CD14-positive monocyte (primary cell): ENCODE measurements at regions not wholly inside any gene's neighbourhood (a gene's known extent, or its start where the extent isn't known, plus 50 kb on each side); places are given as distances from the start of the nearest gene placed in this dataset.
"Not testable (repeated sequence)": the region's sequence is repeated elsewhere in the genome, so short reads cannot be mapped to it uniquely, and the experiment has no call there.

Experiments
- DNase-seq, 3 donors: peaks; one replicate each; pipeline ENCODE4 v3.0.0-alpha.2; 2011 to 2022
- H2AFZ ChIP-seq: 2 replicates; pipeline ENCODE4 v1.6.0; 2012; ENCODE audit warnings: mild to moderate bottlenecking, low read depth, low read length, inconsistent platforms; ENCODE audit not compliant: insufficient read depth, poor library complexity, severe bottlenecking
- H3K27ac ChIP-seq, 2 donors: 1 replicate in 1 of 2; 2 replicates in 1 of 2; pipeline ENCODE4 v1.5.1; 2012 to 2013; ENCODE audit warnings: low read length in 2 of 2, control low read depth in 1 of 2, inconsistent platforms in 1 of 2, low read depth in 1 of 2, mild to moderate bottlenecking in 1 of 2
- H3K27me3 ChIP-seq, 2 donors: one replicate each; pipeline versions ENCODE4 v1.6.0 to v1.6.1; 2011 to 2013; ENCODE audit warnings: low read length in 2 of 2; ENCODE audit not compliant: control insufficient read depth in 2 of 2, insufficient read depth in 2 of 2
- H3K36me3 ChIP-seq, 2 donors: replicated peaks in 1 of 2; 1 replicate in 1 of 2; 2 replicates in 1 of 2; pipeline versions ENCODE4 v1.5.1 to v1.6.1; 2012 to 2013; ENCODE audit warnings: low read length in 2 of 2, control low read depth in 1 of 2, inconsistent platforms in 1 of 2, mild to moderate bottlenecking in 1 of 2; ENCODE audit not compliant: insufficient read depth in 2 of 2, control insufficient read depth in 1 of 2
- H3K4me1 ChIP-seq, 2 donors: 1 replicate in 1 of 2; 2 replicates in 1 of 2; pipeline versions ENCODE4 v1.5.1 to v1.6.1; 2012 to 2013; ENCODE audit warnings: low read length in 2 of 2, control low read depth in 1 of 2, inconsistent platforms in 1 of 2, mild to moderate bottlenecking in 1 of 2, moderate library complexity in 1 of 2; ENCODE audit not compliant: insufficient read depth in 2 of 2, control insufficient read depth in 1 of 2
- H3K4me2 ChIP-seq: replicated peaks from 2 replicates; pipeline ENCODE3; 2012; ENCODE audit warnings: low read length, moderate library complexity, mild to moderate bottlenecking; ENCODE audit not compliant: poor library complexity, severe bottlenecking; ENCODE audit errors: extremely low read depth
- H3K4me3 ChIP-seq, 3 experiments: fragments of 200-600 bp in 1 of 3; sonication (generic) in 1 of 3; replicated peaks in 1 of 3; 1 replicate in 2 of 3; 2 replicates in 1 of 3; pipeline ENCODE4 v1.5.1; 2011 to 2013; ENCODE audit warnings: low read length in 3 of 3, mild to moderate bottlenecking in 3 of 3, control low read depth in 2 of 3, low read depth in 2 of 3, inconsistent platforms in 1 of 3, moderate library complexity in 1 of 3
- H3K79me2 ChIP-seq: 2 replicates; pipeline ENCODE4 v1.6.0; 2012; ENCODE audit warnings: mild to moderate bottlenecking, control low read depth, inconsistent platforms, low read length, moderate library complexity; ENCODE audit not compliant: insufficient read depth
- H3K9ac ChIP-seq: 2 replicates; pipeline ENCODE4 v1.6.0; 2017; ENCODE audit warnings: low read length, mild to moderate bottlenecking; ENCODE audit not compliant: insufficient read depth, poor library complexity, severe bottlenecking
- H3K9me3 ChIP-seq, 2 donors: replicated peaks in 1 of 2; 1 replicate in 1 of 2; 2 replicates in 1 of 2; pipeline versions ENCODE4 v1.5.1 to v1.6.1; 2012 to 2013; ENCODE audit warnings: low read length in 2 of 2, control low read depth in 1 of 2; ENCODE audit not compliant: control insufficient read depth in 1 of 2, insufficient read depth in 1 of 2
- H4K20me1 ChIP-seq: 2 replicates; pipeline ENCODE4 v1.6.0; 2012; ENCODE audit warnings: mild to moderate bottlenecking, low read length, control low read depth, moderate library complexity; ENCODE audit not compliant: insufficient read depth
- H3K27ac Mint-ChIP-seq, 7 donors: one replicate each; pipeline ENCODE4 v1.8.0; 2020; ENCODE audit warnings: mild to moderate bottlenecking in 7 of 7, mixed read lengths in 7 of 7, moderate library complexity in 6 of 7, inconsistent platforms in 2 of 7
- H3K27me3 Mint-ChIP-seq, 3 donors: one replicate each; pipeline ENCODE4 v1.8.0; 2021 to 2022; ENCODE audit warnings: low read depth in 3 of 3, mild to moderate bottlenecking in 3 of 3, mixed read lengths in 3 of 3, moderate library complexity in 3 of 3, inconsistent platforms in 1 of 3
- H3K36me3 Mint-ChIP-seq, 2 donors: one replicate each; pipeline ENCODE4 v1.8.0; 2020; ENCODE audit warnings: mixed read lengths in 2 of 2, inconsistent platforms in 1 of 2, mild to moderate bottlenecking in 1 of 2
- H3K4me1 Mint-ChIP-seq: one replicate; pipeline ENCODE4 v1.8.0; 2020; ENCODE audit warnings: mild to moderate bottlenecking, mixed read lengths
- H3K4me3 Mint-ChIP-seq, 2 donors: one replicate each; pipeline ENCODE4 v1.8.0; 2020; ENCODE audit warnings: mild to moderate bottlenecking in 2 of 2, mixed read lengths in 2 of 2, moderate library complexity in 1 of 2
- H3K9me3 Mint-ChIP-seq, 7 donors: one replicate each; pipeline ENCODE4 v1.8.0; 2020 to 2022; ENCODE audit warnings: mixed read lengths in 7 of 7, mild to moderate bottlenecking in 6 of 7, moderate library complexity in 6 of 7, inconsistent platforms in 2 of 7
- WGBS: methylation state at CpG from one replicate; pipeline ENCODE4 v1.1.5; 2013; ENCODE audit warnings: missing lambda C conversion rate; ENCODE audit not compliant: insufficient coverage; 5-methylcytosine and 5-hydroxymethylcytosine counted together
- intact Hi-C, 2 donors: fragments of 100-400 bp; cut with micrococcal nuclease; formaldehyde crosslinking; loops; one replicate each; pipeline versions ENCODE4 v1.15.0 to v1.15.1; 2023

DNA sequence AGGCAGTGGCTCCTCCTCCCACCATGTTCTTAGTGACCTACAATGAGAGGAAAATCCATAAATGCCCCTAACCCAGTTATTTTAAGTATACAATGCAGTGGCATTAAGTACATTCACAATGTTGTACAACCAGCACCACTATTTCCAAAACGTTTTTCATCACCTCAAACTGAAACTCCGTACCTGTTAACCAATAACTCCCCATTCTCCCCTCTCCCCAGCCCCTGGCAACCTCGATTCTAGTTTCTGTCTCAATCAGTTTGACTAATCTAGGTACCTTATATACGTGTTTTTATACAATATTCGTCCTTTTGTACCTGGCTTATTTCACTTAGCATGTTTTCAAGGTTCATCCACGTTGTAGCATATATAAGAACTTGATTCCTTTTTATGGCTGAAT lies 198.8 kb downstream of the BCL2L11 start:
- not testable (repeated sequence) for H3K36me3 ChIP-seq, H3K27ac Mint-ChIP-seq
- WGBS = no CpG with 5 or more reads among the region's 6 CpGs

DNA sequence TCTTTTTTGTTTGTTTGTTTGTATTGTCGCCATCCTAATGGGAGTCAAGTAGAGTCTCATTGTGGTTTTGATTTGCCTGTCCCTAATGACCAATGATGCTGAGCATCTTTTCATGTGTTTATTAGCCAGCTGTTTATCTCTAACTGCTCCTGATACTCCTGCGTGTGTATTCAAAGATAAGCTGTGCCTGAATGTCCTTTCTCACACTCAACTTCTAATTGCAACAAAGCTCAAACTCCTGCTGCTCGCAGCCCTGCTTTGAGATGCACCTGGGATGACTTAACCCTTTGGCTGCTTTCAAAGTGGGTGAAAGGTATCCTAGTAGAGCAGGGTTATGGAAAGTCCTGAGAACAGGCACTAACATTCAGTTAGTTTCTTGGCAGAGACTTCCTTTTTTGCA lies 199.6 kb downstream of the BCL2L11 start:
- H3K9ac ChIP-seq, H3K9me3 ChIP-seq, H3K4me1 ChIP-seq, H3K27me3 Mint-ChIP-seq, H3K27ac ChIP-seq, H3K36me3 Mint-ChIP-seq, intact Hi-C loops, H2AFZ ChIP-seq, DNase-seq, H4K20me1 ChIP-seq, H3K79me2 ChIP-seq, H3K4me2 ChIP-seq, H3K4me1 Mint-ChIP-seq, H3K36me3 ChIP-seq, H3K4me3 ChIP-seq, H3K27ac Mint-ChIP-seq, H3K9me3 Mint-ChIP-seq, H3K27me3 ChIP-seq, H3K4me3 Mint-ChIP-seq: not testable (repeated sequence)
- no CpG with 5 or more reads among the region's 3 CpGs for whole genome bisulfite sequencing

More for the DNA sequence above, 198.8 kb downstream of the BCL2L11 start:
- H4K20me1 ChIP-seq, H3K27ac ChIP-seq, H3K4me2 ChIP-seq, DNase-seq, H3K27me3 ChIP-seq, H3K4me3 ChIP-seq, H3K4me3 Mint-ChIP-seq, H3K9me3 Mint-ChIP-seq, intact Hi-C loops, H3K27me3 Mint-ChIP-seq, H3K79me2 ChIP-seq, H2AFZ ChIP-seq, H3K9me3 ChIP-seq, H3K36me3 Mint-ChIP-seq, H3K4me1 ChIP-seq, H3K4me1 Mint-ChIP-seq, H3K9ac ChIP-seq: not testable (repeated sequence)

GRCh38 chr2:111320965-111321364 lies 200.3 kb downstream of the BCL2L11 start:
- H3K27me3 ChIP-seq, intact Hi-C loops, H2AFZ ChIP-seq, H3K4me3 ChIP-seq, H3K4me3 Mint-ChIP-seq, H3K27ac ChIP-seq, H3K4me1 Mint-ChIP-seq, H3K27ac Mint-ChIP-seq, H3K9me3 Mint-ChIP-seq, H3K4me1 ChIP-seq, H3K9me3 ChIP-seq, H3K4me2 ChIP-seq, H3K27me3 Mint-ChIP-seq, H3K79me2 ChIP-seq, H3K36me3 ChIP-seq, H4K20me1 ChIP-seq, H3K36me3 Mint-ChIP-seq, H3K9ac ChIP-seq: not testable (repeated sequence)
- peak in 1 of 3 donors; percentile 30 for DNase-seq
- no CpG with 5 or more reads among the region's 1 CpG for whole genome bisulfite sequencing

DNA sequence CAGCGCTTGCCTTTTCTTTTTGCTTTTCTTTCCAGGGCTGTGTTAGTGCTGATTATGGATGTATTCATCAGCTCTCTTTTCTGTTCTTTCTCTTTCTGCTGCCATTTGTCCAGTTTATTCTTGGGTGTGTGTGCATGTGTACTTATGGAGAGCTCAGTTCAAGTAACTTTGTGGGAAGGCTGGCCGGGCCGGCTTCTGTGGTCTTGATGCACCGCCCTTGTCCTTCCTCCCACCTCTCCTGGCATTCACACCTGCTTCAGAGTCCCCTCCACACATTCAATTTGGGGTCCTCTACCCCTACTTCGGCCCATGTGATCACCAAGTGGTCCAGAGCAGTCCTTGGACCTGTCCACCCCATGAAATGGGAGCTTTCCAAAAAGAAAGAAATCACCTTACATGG lies 202.7 kb downstream of the BCL2L11 start:
- intact Hi-C loops, H3K27ac ChIP-seq, H3K4me3 ChIP-seq, H2AFZ ChIP-seq, H3K9ac ChIP-seq, H3K4me1 ChIP-seq, H3K9me3 Mint-ChIP-seq, H3K27me3 Mint-ChIP-seq, H3K4me2 ChIP-seq, H3K36me3 ChIP-seq, H3K27me3 ChIP-seq, H3K4me3 Mint-ChIP-seq, H3K4me1 Mint-ChIP-seq, H3K9me3 ChIP-seq, DNase-seq, H3K79me2 ChIP-seq, H3K27ac Mint-ChIP-seq, H4K20me1 ChIP-seq, H3K36me3 Mint-ChIP-seq: not testable (repeated sequence)
- no CpG with 5 or more reads among the region's 5 CpGs for WGBS
